ENCODE measurements at regions not wholly inside any gene's neighbourhood (a gene's known extent, or its start where the extent isn't known, plus 50 kb on each side); places are given as distances from the start of the nearest gene placed in this dataset.

DNA sequence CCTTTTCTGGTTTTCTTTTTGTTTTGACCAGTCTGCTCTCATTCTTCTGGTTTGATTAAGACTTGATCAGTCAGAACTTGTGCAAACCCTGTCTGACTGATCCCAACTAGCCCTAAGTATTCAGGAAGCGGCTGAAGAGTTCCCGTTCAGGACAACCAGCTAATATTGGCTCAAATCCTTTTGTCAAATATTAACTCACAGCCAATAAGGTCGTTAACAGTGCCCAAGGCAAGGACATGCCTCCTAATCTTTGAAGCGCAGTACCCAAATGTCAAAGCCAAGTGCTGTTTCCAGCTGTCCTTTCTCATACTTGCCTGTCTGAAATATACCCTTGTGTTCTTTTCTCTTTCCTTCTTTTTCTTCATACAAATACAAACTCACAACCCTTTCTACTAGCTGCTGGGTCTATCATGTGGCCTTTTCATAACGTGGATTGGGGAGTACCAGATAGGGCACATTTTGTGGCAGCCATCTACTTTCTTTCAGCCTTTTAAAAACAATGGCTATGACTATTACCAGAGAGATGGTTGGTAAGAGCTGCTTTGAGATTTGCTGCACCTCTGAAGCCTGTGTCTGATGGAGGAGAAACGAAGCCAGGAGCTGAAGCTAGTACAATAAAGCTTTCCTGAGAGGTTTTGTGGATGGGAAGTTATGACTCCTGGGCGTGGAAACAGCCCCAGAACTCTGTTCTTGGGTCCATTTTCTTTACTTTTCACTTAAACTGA, 266.4 kb upstream of the ZNF608 start:
- DNase-seq = no peak

DNA sequence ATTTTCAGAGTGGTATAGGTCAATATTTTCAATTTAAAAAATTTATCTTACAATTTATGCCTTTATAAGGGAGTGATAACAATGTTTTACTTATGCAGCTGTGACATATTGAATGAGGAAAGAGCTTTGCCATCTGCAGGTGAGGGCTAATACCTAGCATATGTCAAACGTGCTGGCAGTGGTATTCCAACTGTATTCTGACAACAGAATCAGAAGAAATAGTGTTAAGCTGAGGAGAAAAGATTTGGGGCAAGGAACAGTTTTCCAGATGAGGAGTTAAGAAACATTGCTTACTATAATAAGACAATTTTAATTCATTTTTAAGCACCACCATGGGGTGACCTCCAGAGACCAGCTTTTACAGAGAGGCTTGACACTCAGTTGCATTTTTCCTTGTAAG, 267.8 kb upstream of the ZNF608 start:
- no peak for DNase-seq

DNA sequence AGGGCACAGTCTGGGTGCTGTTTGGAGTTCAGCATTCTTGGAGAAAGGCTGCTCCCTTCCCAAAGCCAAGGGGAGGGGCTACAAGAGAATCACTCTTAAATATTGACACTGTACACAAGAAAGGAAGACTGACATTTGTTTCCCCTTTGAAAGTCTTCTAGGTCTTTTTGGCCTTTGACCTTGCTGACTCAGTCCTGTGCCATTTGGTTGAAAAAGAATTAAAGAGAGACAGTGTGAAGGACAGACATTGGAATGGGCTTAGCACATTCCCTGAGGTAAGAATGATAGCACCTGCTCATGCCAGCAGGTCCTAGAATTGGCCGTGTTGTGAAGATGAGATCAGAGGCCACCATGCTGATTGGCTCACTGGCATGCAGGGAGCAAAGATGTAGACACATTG, 271.4 kb upstream of the ZNF608 start:
- DNase-seq = no peak

DNA sequence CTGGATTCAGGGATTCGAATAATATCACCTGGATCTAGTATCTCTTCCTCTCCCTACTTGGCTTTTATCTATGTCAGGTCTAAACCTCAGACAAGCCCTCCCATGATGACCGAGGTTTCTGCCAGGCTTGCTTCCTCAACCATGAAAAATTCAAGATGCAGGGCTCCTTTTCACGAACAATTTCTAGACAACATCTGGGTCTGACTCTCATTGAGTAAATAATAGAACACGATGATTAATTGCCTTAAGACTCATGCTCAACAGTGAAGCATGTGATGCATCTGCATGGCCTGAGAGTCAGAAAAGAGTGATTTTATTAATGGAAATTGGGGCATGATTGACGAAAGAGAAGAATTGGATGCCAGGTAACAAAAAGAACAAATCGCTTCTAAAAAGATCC, 277.2 kb upstream of the ZNF608 start:
- DNase-seq = peak; percentile 52

DNA sequence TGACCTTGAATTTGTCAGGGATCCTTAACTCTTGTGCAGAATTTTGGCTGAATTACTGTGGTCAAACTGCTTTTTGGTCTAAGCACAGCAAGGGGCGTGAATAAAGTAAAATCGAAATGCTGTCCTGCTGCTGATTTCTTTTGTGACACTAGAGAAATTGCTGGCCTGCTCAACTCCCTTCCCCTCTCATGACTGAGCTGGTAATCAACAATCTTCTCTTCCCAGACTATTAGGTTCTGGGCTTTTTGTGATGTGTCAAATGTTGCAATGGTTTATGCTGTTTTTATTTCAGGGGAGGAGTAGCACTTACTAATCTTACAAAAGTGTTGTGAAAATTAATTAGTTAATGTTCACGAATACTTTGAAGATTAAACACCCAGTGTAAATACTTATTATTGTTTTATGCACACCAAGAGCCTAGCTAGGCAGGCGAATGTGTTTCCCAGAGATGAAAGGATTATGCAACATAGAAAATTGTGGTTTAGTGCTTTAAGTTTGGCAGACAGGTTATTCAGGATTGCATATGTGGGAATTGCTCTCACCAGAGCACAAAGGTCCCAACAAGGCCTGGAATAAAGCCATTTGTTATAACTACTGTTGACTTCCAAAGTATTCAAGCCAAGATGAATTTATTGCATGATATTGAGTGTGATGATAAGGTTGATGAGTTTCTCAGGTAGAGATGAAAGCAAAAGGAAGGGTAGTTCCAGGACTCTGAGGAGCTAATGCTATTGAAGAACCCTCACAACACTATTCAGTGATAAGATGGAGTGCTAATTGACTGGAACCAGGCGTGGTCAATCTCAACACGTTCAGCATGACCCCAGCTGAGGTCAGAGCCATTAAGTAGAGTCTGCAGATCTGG, 280.7 kb upstream of the ZNF608 start:
- peak; percentile 63 for DNase-seq

DNA sequence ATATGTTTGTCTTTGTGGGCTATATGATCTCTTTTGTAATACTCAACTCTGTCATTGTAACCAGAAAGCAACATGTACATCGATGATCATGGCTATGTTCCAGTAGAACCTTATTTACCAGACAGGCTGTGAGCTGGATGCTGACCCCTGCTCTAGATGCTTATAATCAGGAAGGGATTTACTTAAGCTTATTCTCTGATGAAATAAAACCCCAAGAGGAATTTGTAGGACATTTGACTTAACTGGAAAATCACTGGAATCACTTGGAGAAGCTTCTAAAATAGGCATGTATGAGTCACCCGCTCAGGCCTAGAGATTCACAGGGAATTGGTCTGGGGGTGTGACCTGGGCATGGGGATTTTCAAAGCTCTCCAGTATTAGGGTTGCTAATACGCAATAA, 285.8 kb upstream of the ZNF608 start:
- peak; percentile 70 for DNase-seq

DNA sequence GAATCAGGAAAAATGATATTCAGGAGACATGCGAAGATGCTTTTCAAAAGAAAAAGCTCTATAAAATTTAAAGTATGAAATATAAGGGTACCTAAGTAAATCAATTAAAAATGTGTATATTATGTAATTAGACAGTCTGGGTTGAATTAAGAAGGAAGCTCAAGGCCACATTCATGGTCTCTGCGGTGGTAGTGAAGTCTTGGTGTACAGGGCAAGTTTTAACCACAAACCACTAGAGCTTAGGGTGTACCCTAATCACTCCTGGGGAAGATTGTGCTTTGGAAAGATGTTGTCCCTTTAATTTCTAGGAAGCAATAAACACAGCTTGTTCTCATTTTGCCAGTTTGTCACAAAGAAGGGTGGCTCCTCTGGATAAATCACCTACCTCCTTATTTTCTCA, 287.2 kb upstream of the ZNF608 start:
- no peak for DNase-seq

DNA sequence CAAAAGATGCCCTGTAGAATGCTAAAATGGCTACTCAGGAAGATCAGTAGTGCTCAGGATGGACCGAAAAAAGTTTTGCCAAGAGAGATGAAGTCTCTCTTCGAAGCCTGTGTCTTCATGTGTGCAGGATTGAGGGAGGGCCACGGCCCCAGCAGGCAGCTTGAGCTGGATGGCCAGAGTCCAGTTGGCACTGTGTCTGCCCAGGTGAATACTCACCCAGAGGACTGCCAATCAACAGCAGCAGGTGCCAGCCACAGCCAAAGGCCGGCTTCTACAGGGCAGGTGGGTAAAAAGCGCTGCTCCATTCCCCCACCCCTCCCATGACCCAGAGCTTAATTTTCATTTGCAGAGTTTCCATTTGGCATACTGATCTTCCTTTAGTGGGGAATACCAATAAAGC, 287.9 kb upstream of the ZNF608 start:
- no peak for DNase-seq

DNA sequence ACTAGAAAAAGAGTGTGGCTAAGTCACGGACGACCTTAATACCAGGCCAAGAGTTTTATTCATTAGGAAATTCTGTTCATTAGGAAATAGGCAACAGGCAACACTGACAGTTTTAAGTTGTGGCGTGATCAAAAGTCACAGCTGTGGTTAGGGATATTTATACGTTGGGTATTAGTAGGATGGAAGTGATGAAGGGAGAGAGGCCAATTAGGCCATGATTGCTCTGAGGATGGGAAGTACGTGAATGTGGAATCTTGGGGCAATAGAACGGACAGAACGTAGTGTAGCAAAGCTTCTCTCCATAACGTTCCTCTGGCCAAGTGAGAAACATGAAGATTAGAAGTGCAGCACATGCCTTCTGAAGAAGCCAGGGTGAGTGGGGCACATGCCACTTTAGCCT, 290.1 kb upstream of the ZNF608 start:
- no peak for DNase-seq

DNA sequence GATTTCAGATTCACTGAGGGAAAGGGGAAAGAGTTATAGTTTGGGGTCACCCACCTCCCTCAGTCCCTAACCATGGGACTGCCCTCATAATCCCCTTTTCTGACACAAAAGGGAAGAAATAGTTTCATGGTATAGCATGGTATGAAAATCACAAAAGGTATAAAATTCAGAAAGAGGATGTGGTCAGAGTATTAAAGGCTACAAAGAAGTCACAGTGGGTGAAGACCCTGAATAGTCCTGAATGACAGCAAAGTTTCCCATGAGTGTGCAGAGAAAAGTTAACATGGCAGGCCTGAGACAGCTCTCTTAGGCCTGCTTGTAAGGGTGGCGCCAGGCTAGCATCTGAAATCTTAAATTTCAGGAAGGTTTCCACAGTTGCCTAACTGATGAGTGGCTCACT, 290.6 kb upstream of the ZNF608 start:
- DNase-seq = no peak

DNA sequence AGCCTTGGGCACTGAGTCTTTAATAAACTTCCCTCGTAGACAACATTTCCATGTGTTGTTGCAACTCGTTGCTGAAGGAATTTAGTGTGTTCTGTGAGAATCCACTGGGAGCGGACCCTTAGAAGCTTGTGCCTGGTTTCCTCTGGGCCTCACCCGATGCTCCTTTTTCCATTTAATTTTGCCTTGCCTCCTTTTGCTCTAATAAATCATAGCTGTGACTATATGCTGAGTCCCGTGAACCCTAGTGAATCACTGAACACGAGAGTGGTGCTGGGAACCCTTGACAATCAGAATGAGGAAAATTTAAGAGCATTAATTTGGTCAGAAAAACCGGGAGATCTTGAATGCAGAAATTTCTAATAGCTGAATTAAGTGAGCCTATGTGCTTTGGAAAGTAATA, 291.1 kb upstream of the ZNF608 start:
- DNase-seq = no peak

DNA sequence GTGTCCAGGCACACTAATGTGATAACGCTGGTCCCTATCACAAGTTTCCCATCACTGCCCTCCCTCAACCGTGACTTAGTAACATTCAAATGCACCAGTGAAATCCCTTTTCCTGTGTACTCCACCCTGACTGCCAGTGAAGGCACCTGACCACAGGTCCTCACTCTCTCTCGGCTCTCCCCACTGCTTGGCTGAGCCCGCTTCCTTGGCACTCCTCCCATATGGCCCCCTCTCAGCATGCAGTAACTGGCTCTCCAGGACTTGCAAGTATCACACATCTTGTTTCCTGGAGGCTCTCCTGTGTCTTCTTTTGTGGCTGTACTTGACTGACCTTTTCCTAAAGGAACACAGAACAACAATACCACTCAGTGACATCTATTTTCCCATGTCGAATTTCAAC, 292.0 kb upstream of the ZNF608 start:
- DNase-seq = no peak

DNA sequence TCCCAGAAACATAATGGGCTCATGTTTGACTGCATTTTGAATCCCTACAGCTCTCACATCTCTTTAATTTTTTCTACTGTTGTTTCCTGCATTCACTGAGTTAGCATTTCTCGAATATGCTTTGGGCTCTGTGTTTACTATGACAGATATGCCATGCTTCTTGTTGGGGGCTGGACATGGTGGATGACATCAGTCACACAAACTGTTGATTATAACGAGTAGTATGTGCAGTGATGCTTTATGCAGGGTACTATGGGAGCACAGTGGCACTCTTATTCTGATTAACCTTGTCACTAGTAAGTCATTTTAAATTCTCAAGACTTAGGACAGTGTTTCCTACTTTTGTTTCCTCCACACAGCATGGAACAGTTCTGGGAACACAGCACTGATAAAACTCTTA, 295.4 kb upstream of the ZNF608 start:
- no peak for DNase-seq

DNA sequence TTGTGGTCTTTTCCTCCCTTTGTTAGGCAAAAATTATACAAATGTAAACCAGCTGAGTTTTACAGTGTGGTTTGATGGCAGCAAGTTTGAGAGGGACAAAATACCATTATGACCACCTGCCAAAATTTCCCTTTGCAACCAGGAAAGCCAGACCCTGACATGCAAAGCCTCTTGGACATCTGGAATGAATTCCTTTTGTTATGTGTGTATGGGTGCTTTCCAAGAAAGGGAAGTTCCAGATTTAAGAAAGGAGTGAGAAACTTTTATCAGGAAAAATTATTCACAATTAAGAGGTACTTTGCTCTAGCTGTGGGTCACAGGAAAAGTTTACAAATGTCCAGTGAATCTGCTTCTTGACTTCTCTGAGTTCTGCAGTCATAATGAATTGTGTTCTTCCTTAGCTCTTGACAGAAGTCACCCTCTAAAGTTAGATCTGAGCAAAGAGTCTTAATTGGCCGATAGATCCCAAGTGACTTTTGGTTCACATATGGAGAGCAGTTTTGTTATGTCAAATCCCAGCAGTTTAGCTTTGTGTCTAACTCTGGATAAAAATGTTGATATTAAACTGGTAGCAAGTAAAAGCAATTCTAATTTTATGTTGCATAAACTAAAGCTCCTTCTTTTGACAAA, 295.9 kb upstream of the ZNF608 start:
- DNase-seq = peak; percentile 87

DNA sequence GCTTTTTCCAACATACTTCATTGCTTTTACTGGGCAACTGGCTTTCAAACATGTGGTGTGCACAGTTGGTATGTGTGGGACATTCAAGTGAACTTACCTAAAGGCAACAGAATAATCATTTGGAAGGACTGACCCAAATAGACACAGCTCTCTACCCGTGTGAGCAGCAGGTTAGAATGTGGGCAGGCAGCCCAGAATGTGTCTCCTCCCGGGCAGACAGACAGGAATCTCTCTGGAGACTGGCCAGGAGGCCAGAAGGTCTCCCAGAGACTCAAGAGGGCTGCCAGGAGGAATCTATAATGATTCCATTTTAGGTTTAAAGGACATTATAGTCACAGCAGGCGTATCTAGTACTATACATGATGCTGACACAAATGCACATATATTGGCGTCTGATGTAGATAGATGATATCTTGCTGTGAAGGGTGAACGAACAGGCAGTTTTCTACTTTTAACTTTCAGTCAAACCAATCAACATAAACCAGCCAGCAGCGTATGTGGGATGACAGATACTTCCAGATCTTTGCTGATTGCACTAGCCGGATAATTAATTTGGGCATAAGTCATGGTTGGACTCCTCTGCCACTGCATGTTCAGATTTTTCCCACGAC, 297.4 kb upstream of the ZNF608 start:
- peak; percentile 97 for DNase-seq

DNA sequence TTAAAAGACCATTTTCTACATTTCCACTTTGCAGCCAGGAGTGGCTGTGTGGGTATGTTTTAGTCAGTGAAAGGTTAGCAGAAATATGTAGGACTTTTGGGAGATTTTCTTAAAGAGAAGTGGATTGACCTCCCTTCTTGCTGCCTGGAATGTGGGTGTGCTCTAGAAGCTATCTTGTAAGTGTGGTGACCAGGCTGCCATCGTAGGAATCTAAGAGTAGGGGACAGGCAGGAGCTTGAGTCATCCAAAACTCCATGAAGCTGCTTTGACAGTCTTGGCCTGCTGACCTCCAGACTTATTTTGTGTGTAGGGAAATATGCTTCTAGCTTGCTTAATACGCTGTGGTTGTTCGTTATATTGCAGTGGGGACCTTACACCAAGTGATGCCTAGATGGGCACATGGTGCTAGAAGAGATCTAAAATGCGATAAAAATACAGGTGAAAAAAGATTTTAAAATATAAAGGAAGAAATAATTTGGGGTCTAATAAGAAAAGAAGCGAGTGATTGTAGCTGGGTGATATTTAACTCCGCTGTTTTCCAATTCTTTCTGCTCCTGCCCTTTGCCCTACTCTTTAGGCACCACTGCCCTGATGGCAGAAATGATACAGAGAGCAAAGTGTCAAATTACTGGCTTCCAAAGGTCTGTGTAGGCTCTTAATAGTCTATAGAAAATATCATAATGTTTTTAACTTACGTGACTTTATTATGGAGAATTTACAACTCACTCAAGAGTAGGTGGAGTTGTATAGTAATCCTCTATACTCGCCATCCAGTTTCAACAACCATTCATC, 298.2 kb upstream of the ZNF608 start:
- peak; percentile 37 for DNase-seq

DNA sequence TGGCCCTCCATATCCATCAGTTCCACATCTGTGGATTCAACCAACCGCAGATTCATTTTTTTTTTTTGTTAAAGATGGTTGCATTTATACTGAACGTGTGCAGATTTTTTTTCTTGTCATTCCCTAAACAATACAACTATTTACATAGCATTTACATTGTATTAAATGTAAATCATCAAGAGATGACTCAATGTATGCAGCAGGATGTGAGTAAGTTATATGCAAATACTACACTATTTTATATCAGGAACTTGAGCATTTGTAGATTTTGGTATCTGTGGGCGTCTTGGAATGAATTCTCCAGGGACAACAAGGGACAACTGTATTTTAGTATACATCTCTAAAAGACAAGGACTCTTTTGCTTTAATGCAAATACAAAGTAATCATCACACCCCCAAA, 299.2 kb upstream of the ZNF608 start:
- DNase-seq = peak; percentile 38

DNA sequence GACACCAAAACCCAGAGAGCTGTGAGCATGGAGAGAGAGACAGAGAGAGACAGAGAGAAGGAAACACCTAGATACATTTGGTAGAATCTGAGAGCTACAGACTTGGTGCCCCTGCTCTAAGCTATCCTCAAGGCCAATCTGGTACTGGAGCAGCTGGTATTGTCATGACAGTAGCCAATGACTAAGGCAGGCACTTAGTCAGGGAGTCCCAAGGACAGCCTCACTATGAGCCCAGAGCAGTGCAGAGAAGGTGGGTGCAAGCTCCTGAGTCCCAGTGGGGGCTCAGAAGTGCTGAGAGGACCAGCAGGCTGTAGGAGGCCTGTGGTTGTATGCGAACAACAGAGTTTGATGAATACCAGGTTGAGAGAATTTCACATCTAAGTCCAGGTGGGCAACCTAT, 300.4 kb upstream of the ZNF608 start:
- no peak for DNase-seq

DNA sequence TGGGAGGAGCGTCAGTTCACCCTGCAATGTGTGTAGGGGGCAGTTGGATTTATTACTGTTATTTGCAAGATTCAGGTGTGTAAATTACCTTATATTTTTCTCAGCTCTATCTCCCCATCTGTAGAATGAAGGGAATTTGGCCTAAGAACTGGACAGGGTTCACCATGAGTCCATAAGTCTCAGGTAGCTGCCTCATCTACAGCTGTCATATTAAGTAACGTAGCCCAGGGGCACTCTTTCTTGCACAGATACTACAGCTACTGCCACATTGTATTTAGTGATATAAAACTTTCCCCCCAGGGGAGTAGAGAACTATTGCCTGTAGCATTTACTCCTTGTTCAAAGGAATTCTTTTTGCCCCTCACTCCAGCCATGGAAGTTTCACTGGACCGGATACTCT, 301.4 kb upstream of the ZNF608 start:
- no peak for DNase-seq

DNA sequence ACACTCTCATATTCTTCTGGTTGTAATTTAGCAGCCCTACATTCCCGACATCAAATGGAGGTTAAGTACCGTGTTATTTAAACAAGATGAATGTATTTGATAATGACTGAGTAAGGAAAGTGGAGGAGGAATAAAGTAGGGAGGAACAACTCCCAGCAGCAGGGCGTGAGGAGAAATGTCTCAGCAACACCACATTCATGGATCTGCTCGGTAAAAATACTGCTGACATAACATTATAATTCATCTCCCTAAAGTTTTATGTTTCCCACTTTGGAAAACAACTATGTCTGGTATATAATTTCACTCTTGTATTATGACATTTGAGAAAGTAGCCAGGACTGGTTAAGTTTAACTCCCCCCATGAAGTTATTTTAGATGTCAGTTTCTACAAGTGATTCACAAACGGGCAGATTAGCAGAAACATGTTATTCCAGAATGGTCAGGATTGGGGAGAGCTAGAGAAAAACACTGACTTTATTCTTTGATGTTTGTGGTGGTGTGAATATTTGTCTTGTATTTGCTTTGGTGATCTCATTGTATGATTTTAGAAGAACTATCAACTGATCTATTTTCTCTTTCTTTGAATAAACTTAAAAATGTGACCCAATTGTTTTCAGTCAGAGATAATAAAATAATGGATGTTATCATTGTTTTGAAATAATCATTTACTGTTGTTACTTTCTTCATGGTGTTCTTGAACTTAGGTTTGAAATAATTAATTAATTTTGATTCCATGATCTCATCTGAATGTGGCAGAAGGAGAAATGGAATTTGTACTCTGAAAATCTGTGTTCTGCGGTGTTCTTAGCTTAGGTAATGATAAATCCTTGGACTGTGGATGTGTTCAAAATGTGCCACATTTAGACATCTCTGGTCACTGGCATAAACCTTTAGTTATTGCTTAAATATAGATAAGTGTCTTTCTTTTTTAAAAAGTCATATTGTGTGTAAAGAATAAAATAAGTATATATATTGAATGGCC, 303.6 kb upstream of the ZNF608 start:
- DNase-seq = peak; percentile 20

DNA sequence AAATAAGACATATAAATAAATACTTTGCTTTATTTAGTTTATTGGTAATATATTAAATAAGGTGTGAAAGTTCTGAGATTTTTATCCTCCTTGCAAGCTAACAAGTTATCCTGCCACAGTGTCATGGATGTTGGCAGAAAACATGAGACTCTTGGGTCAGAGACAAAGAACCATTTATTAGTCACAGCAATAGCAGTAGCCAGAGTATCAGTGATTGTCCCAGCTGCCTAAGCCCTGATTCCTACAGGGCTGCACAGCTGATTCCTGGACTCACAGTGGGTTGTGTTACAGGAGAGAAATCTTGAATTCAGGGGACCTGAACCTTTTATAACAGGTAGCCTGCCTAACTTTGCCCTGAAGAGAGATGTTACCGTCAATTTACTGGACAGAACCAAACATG, 304.5 kb upstream of the ZNF608 start:
- DNase-seq = no peak

DNA sequence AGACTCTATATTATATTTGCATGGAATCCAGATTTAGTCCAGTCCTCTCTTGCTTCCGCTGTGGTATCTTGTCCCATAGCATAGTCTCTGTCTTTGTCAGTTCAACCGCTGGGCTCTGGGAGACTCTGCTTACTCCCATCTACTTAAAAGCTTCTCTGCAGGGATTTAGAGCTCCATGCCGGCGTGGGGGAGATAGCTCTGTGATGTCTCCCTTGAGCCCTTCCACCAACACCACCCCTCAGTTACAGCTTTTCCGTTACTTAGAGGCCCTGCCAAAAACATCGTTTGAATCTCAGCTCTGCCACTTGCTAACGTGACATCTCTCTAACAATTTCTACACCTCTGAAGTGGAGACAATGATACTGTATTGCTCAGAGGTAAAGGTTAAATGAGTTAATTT, 306.1 kb upstream of the ZNF608 start:
- DNase-seq = no peak

All from fibroblast of upper back skin (primary cell).